ENCODE measurements at regions not wholly inside any gene's neighbourhood (a gene's known extent, or its start where the extent isn't known, plus 50 kb on each side); places are given as distances from the start of the nearest gene placed in this dataset.

DNA sequence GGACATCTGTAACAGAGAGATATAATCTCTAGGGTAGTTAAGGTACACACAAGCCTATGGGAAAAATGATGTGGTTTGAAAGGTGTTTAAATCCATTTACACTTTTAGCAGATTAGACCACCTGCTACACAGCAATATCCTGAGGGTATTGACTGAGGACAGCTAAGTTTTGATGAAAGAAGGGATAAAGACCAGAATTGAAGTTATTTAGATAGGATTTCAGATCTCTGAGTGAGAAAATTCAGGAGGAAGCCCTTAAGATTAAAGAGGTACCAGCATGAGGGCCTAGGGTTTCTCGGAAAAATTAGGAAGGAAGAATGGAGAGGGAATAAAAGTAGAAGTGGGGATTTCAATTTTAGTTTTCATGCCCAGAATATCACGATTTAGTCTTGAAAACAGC is 267.3 kb downstream of the COX7C start:
- no peak for TF ChIP-seq CTCF (IDR thresholded peaks at IDR 0.05; ENCODE audit: insufficient read depth, low read length)
- TF ChIP-seq POLR2AphosphoS5 (IDR thresholded peaks at IDR 0.05; ENCODE audit: low read depth) = no peak

Data from HL-60 (cell line).